ENCODE measurements at regions not wholly inside any gene's neighbourhood (a gene's known extent, or its start where the extent isn't known, plus 50 kb on each side); places are given as distances from the start of the nearest gene placed in this dataset.

DNA sequence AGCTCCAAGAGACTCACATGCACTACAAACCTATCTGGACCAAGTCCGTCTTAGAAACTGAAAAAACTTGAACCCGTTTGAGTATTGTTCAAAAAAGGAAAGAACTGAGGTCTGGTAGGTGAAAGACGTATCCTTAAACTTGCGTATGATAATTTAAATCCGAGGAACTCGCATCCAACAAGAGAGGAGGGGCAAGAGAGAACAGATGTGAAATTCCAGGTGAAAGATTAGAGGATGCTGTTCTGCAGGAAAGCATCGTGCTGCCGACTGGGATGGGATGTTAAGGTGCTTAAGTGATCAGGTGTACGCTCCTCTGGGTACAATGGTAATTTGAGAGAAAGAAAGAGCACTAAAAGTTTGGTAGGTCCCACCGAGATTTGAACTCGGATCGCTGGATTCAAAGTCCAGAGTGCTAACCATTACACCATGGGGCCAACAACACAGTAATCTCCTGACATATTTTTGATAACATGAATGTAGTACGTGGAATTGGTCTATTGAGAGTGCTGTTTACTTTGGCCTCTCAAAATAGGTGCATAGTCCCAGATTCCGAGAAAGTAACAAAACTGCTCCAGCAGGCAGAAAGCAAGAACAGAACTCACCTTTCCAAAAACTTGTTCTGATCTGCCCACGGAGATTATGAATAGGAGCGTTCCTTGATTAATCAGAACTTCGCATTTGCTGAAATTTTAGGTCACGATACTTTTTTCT is 53.5 kb upstream of the BTN3A2 start:
- Mint-ChIP-seq H3K27ac (peak overlapping the region; percentile 95 to 99), H3K36me3 (no peaks in the 10 kb centered on the region), H3K9me3 (no peaks in the 10 kb centered on the region)
- ATAC-seq (peak; percentile 36 to 40), DNase-seq (ENCODE audit: low spot score in 2 of 2) (peak in 1 of 2 donors; percentile 60)

DNA sequence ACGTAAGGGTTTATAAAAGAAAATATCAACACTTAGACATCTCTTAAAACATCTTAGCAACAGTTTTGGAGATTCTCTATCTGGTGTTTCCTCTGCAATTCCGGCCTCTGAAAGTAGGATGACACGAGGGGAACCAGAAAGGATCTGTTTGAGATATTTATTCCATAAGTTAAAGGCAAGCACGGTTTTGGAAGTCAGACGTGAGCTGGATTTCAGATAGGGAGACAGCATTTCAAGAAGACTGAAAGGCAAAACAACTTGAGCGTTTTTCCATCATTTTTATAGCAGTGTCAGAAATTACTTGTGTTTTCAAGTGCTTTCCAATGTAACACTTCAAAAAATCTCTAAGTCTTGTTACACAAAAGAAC is 52.9 kb upstream of the BTN3A2 start:
- Mint-ChIP-seq H3K27ac (peak overlapping the region; percentile 95 to 99), H3K36me3 (no peaks in the 10 kb centered on the region), H3K9me3 (no peaks in the 10 kb centered on the region)
- no peak for DNase-seq (ENCODE audit: low spot score in 2 of 2)
- ATAC-seq = no peak

DNA sequence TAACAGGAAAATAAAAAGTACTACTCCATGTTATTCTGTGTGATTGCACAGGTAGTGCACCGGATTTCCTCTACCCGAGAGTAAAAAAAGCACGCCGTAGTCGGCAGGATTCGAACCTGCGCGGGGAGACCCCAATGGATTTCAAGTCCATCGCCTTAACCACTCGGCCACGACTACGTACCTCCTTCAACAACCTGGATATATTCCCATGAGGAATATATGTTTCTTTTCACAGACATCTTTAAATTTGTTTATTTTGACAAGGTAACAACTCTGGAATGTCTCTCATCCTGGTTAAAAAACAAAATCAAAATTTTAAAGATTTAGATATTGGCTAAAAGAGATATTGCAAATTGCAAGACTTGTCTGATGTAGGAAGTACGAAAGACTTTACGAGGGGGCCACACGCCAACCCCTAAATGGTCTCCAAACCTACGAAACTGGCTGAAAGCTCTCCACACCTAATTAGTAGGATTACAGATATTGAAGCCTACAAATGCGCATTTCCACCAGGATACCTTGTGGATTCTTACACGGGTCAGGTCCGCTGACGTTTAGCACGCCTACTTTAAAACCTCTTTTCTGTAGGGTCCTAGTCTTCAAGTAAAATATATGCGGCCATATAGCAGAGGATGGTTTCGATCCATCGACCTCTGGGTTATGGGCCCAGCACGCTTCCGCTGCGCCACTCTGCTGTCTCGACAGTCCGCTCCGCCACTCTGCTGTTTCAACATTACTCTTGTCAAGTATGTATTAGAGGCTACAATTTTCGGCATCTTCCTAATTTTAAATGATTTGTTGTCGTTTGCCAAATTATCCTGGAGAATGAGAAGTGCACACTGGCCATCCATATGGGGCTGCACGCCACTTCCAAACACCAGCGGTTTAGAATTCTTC is 52.2 kb upstream of the BTN3A2 start:
- Mint-ChIP-seq H3K9me3 (no peaks in the 10 kb centered on the region), H3K36me3 (no peaks in the 10 kb centered on the region), H3K27ac (peak overlapping the region; percentile 95 to 99)
- DNase-seq (ENCODE audit: low spot score in 2 of 2) (peak; percentile 78 to 84), ATAC-seq (peak; percentile 70 to 76)
